Testis (tissue), 2 donors: ENCODE measurements at regions not wholly inside any gene's neighbourhood (a gene's known extent, or its start where the extent isn't known, plus 50 kb on each side); places are given as distances from the start of the nearest gene placed in this dataset.

Experiments used
- DNase-seq: peaks from one replicate; pipeline ENCODE4 v3.0.0-alpha.2; 2019
- H3K27ac ChIP-seq, 2 donors: fragments of 200-600 bp; sonication (generic); one replicate each; pipeline ENCODE4 v1.5.1; 2019
- H3K27me3 ChIP-seq: fragments of 200-600 bp; sonication (generic); one replicate; pipeline ENCODE4 v1.5.1; 2019
- H3K36me3 ChIP-seq: fragments of 200-600 bp; sonication (generic); one replicate; pipeline ENCODE4 v1.5.1; 2017; ENCODE audit warnings: low read depth; ENCODE audit errors: missing control alignments
- H3K4me1 ChIP-seq: fragments of 200-600 bp; sonication (generic); one replicate; pipeline ENCODE4 v1.5.1; 2019
- H3K4me3 ChIP-seq, 2 donors: fragments of 200-600 bp; sonication (generic); one replicate each; pipeline ENCODE4 v1.5.1; 2017 to 2019
- H3K9me3 ChIP-seq: fragments of 200-600 bp; sonication (generic); one replicate; pipeline ENCODE4 v1.5.1; 2017
- CTCF ChIP-seq, 3 experiments: fragments of 450-650 bp in 2 of 3; fragments of 200-600 bp in 1 of 3; sonication (generic) in 1 of 3; IDR thresholded peaks; one replicate each; pipeline ENCODE4 v1.5.1; 2016 to 2019; ENCODE audit warnings: antibody characterized with exemption in 3 of 3, mild to moderate bottlenecking in 2 of 3, moderate library complexity in 1 of 3
- POLR2A ChIP-seq: fragments of 450-650 bp; IDR thresholded peaks from one replicate; pipeline ENCODE4 v1.6.1; 2017; ENCODE audit warnings: antibody characterized with exemption, mild to moderate bottlenecking, moderate library complexity
- WGBS, 2 donors: methylation state at CpG; one replicate each; pipeline ENCODE4 v1.1.5; 2018; 5-methylcytosine and 5-hydroxymethylcytosine counted together
- intact Hi-C: fragments of 100-400 bp; cut with DNase I; formaldehyde crosslinking; loops from one replicate; pipeline ENCODE4 v1.15.1; 2023; ENCODE audit warnings: low total_unique reads

GRCh38 chr2:153068052-153068451 lies 349.6 kb downstream of the ARL6IP6 start:
- DNase-seq = no peak
- TF ChIP-seq POLR2A (no peak), CTCF (IDR thresholded peaks at IDR 0.05) (no peak)
- Histone ChIP-seq H3K27me3 (no peaks in the 10 kb centered on the region), H3K9me3 (no peaks in the 10 kb centered on the region), H3K4me1 (no peaks in the 10 kb centered on the region), H3K27ac (no peak overlapping the region), H3K4me3 (no peak overlapping the region), H3K36me3 (no peaks in the 10 kb centered on the region)
- intact Hi-C loops = no loop called here
- 77 to 83% methylated on average over 2 of the region's 2 CpGs for WGBS, 2 donors

GRCh38 chr2:153059338-153060052 lies 341.1 kb downstream of the ARL6IP6 start:
- WGBS, 2 donors = 67 to 70% methylated on average over 3 of the region's 3 CpGs
- Histone ChIP-seq H3K27me3 (no peaks in the 10 kb centered on the region), H3K36me3 (no peaks in the 10 kb centered on the region), H3K9me3 (no peaks in the 10 kb centered on the region), H3K27ac (no peak overlapping the region), H3K4me3 (no peak overlapping the region), H3K4me1 (no peaks in the 10 kb centered on the region)
- no peak for TF ChIP-seq CTCF (IDR thresholded peaks at IDR 0.05)
- no peak for TF ChIP-seq POLR2A
- no peak for DNase-seq
- intact Hi-C loops = no loop called here

GRCh38 chr2:153057743-153058142 lies 339.3 kb downstream of the ARL6IP6 start:
- intact Hi-C loops = no loop called here
- H3K36me3 ChIP-seq = no peaks in the 10 kb centered on the region
- H3K27me3 ChIP-seq = no peaks in the 10 kb centered on the region
- TF ChIP-seq CTCF (IDR thresholded peaks at IDR 0.05) (no peak), POLR2A (no peak)
- H3K27ac ChIP-seq = no peak overlapping the region
- 40 to 61% methylated on average over 1 of the region's 1 CpG for WGBS, 2 donors
- no peaks in the 10 kb centered on the region for H3K4me1 ChIP-seq
- no peak overlapping the region for H3K4me3 ChIP-seq
- H3K9me3 ChIP-seq = no peaks in the 10 kb centered on the region
- DNase-seq = no peak

- TF ChIP-seq POLR2A = no peak
- TF ChIP-seq CTCF (IDR thresholded peaks at IDR 0.05) = no peak
- intact Hi-C loops = no loop called here
- no peaks in the 10 kb centered on the region for H3K36me3 ChIP-seq
- no peaks in the 10 kb centered on the region for H3K9me3 ChIP-seq
- WGBS, 2 donors = 31 to 36% methylated on average over 1 of the region's 1 CpG
- H3K4me3 ChIP-seq = no peak overlapping the region
- no peaks in the 10 kb centered on the region for H3K4me1 ChIP-seq
- H3K27ac ChIP-seq = no peak overlapping the region
- no peak for DNase-seq
- H3K27me3 ChIP-seq = no peaks in the 10 kb centered on the region
Observed at GRCh38 chr2:153055182-153055581, 336.8 kb downstream of the ARL6IP6 start.
